Thyroid gland (tissue), 4 donors: ENCODE measurements at regions not wholly inside any gene's neighbourhood (a gene's known extent, or its start where the extent isn't known, plus 50 kb on each side); places are given as distances from the start of the nearest gene placed in this dataset.
"Not testable (repeated sequence)": the region's sequence is repeated elsewhere in the genome, so short reads cannot be mapped to it uniquely, and the experiment has no call there.

ENCODE experiments used
- DNase-seq, 2 donors: peaks; one replicate each; pipeline ENCODE4 v3.0.0-alpha.2; 2019
- H3K27ac ChIP-seq, 3 donors: fragments of 200-600 bp; sonication (generic); 1 replicate in 2 of 3; 2 replicates in 1 of 3; pipeline ENCODE4 v1.5.1; 2016 to 2019; ENCODE audit warnings: mild to moderate bottlenecking in 1 of 3, moderate library complexity in 1 of 3
- H3K27me3 ChIP-seq: fragments of 200-600 bp; sonication (generic); one replicate; pipeline ENCODE4 v1.5.1; 2019
- H3K36me3 ChIP-seq, 2 donors: fragments of 200-600 bp; sonication (generic); one replicate each; pipeline ENCODE4 v1.5.1; 2016 to 2019
- H3K4me1 ChIP-seq, 2 donors: fragments of 200-600 bp; sonication (generic); one replicate each; pipeline ENCODE4 v1.5.1; 2017 to 2019
- H3K4me3 ChIP-seq, 3 donors: fragments of 200-600 bp; sonication (generic); replicated peaks in 1 of 3; 1 replicate in 2 of 3; 2 replicates in 1 of 3; pipeline ENCODE4 v1.5.1; 2016; ENCODE audit warnings: mild to moderate bottlenecking in 1 of 3
- H3K9me3 ChIP-seq: fragments of 200-600 bp; sonication (generic); one replicate; pipeline ENCODE4 v1.5.1; 2017
- CTCF ChIP-seq, 6 experiments: fragments of 200-600 bp in 3 of 6; fragments of 450-650 bp in 3 of 6; sonication (generic) in 3 of 6; IDR thresholded peaks; one replicate each; pipeline ENCODE4 v1.5.1; 2016 to 2019; ENCODE audit warnings: antibody characterized with exemption in 6 of 6, mild to moderate bottlenecking in 2 of 6, inconsistent platforms in 1 of 6, moderate library complexity in 1 of 6
- POLR2A ChIP-seq, 2 donors: fragments of 450-650 bp; IDR thresholded peaks; one replicate each; pipeline ENCODE4 v1.6.1; 2017; ENCODE audit warnings: antibody characterized with exemption in 2 of 2, mild to moderate bottlenecking in 2 of 2, moderate library complexity in 1 of 2
- WGBS, 2 donors: methylation state at CpG; one replicate each; pipeline ENCODE4 v1.1.5; 2017; 5-methylcytosine and 5-hydroxymethylcytosine counted together
- intact Hi-C: fragments of 100-400 bp; cut with DNase I; formaldehyde crosslinking; loops from one replicate; pipeline ENCODE4 v1.15.1; 2023

DNA sequence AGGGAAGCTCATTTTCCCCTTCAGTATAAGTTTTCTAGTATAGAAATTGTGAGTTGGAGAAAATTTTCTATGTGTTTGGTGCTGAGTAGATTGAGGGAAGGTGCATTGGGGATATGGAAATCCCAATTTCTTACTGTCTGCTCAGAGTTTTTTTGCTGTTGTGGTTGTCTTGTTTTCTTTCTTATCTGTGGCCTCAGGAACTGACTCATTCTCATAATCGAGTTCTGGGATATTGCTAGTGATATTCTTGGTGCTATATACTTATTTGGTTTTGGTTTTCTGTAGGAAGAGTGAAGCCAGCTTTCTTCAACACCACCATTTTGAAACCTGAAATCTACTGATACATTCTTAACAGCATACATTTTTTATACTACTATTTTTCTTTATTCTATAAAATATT, 869.2 kb downstream of the DIPK2A start:
- no peaks in the 10 kb centered on the region for H3K4me1 ChIP-seq
- no peak for DNase-seq
- TF ChIP-seq CTCF (IDR thresholded peaks at IDR 0.05), result no peak
- no peak for TF ChIP-seq POLR2A (IDR thresholded peaks at IDR 0.05)
- no peak overlapping the region for H3K27ac ChIP-seq
- no peaks in the 10 kb centered on the region for H3K27me3 ChIP-seq
- H3K9me3 ChIP-seq, result no peaks in the 10 kb centered on the region
- WGBS, 2 donors, result 59 to 78% methylated on average over 1 of the region's 1 CpG
- no peaks in the 10 kb centered on the region for H3K36me3 ChIP-seq
- intact Hi-C loops, result no loop called here
- H3K4me3 ChIP-seq, result no peak overlapping the region

GRCh38 chr3:144843099-144843498, 871.5 kb downstream of the DIPK2A start:
- DNase-seq, result no peak
- no peaks in the 10 kb centered on the region for H3K9me3 ChIP-seq
- TF ChIP-seq POLR2A (IDR thresholded peaks at IDR 0.05) (no peak), CTCF (IDR thresholded peaks at IDR 0.05) (no peak)
- H3K4me3 ChIP-seq, result no peak overlapping the region
- H3K27ac ChIP-seq, result no peak overlapping the region
- WGBS, 2 donors, result 85 to 92% methylated on average over 8 of the region's 8 CpGs
- no peaks in the 10 kb centered on the region for H3K36me3 ChIP-seq
- intact Hi-C loops, result no loop called here
- H3K4me1 ChIP-seq, result no peaks in the 10 kb centered on the region
- H3K27me3 ChIP-seq, result no peaks in the 10 kb centered on the region

DNA sequence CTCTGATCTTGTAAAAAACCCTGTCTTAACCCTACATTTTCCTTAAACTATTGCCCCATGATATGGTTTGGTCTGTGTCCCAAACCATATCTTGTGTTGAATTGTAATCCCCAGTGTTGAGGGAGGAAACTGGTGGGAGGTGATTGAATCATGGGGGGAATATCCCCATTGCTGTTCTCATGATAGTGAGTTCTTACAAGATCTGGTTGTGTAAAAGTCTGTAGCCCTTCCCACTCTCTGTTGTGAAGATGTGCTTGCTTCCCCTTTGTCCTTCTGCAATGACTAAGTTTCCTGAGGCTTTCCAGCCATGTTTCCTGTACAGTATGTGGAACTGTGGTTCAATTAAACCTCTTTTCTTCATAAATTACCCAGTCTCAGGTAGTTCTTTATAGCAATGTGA, 881.4 kb downstream of the DIPK2A start:
- no peak for TF ChIP-seq POLR2A (IDR thresholded peaks at IDR 0.05)
- no peak for TF ChIP-seq CTCF (IDR thresholded peaks at IDR 0.05)
- no peak for DNase-seq
- no peaks in the 10 kb centered on the region for H3K9me3 ChIP-seq
- H3K27me3 ChIP-seq, result no peaks in the 10 kb centered on the region
- no peak overlapping the region for H3K4me3 ChIP-seq
- H3K36me3 ChIP-seq, result no peaks in the 10 kb centered on the region
- no peak overlapping the region for H3K27ac ChIP-seq
- no peaks in the 10 kb centered on the region for H3K4me1 ChIP-seq
- intact Hi-C loops, result no loop called here

DNA sequence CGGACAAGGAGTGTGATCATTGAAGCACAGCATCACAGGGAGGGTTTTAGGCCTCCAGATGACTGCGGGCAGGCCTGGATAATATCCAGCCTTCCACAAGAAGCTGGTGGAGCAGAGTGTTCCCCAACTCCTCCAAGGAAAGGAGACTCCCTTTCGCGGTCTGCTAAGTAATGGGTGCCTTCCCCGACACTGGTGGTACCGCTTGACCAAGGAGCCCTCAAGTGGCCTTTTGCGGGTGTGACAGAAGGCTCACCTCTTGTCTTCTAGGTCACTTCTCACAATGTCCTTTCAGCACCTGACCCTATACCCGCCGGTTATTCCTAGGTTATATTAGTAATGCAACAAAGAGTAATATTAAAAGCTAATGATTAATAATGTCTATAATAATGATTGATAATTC, 882.4 kb downstream of the DIPK2A start:
- H3K36me3 ChIP-seq, intact Hi-C loops, H3K9me3 ChIP-seq, H3K4me3 ChIP-seq, H3K27ac ChIP-seq, H3K4me1 ChIP-seq, H3K27me3 ChIP-seq, DNase-seq: not testable (repeated sequence)
- 88 to 93% methylated on average over 9 of the region's 9 CpGs for WGBS, 2 donors

- 87 to 94% methylated on average over 3 of the region's 3 CpGs for WGBS, 2 donors
- TF ChIP-seq CTCF (IDR thresholded peaks at IDR 0.05) (no peak), POLR2A (IDR thresholded peaks at IDR 0.05) (no peak)
Observed at GRCh38 chr3:144859161-144859560, 887.5 kb downstream of the DIPK2A start.

GRCh38 chr3:144864646-144865045, 893.0 kb downstream of the DIPK2A start:
- no peaks in the 10 kb centered on the region for H3K9me3 ChIP-seq
- H3K4me3 ChIP-seq, result no peak overlapping the region
- intact Hi-C loops, result no loop called here
- H3K4me1 ChIP-seq, result peaks cover 0 to 4% of the 10 kb centered on the region in 2 donors
- H3K27me3 ChIP-seq, result no peaks in the 10 kb centered on the region
- H3K27ac ChIP-seq, result no peak overlapping the region
- WGBS, 2 donors, result 72 to 80% methylated on average over 2 of the region's 2 CpGs
- no peak for TF ChIP-seq CTCF (IDR thresholded peaks at IDR 0.05)
- no peak for TF ChIP-seq POLR2A (IDR thresholded peaks at IDR 0.05)
- DNase-seq, result no peak
- H3K36me3 ChIP-seq, result no peaks in the 10 kb centered on the region

More at GRCh38 chr3:144859161-144859560, 887.5 kb downstream of the DIPK2A start:
- no peaks in the 10 kb centered on the region for H3K36me3 ChIP-seq
- no peaks in the 10 kb centered on the region for H3K9me3 ChIP-seq
- no peak overlapping the region for H3K27ac ChIP-seq
- no peak overlapping the region for H3K4me3 ChIP-seq
- no peak for DNase-seq
- H3K4me1 ChIP-seq, result no peaks in the 10 kb centered on the region
- H3K27me3 ChIP-seq, result no peaks in the 10 kb centered on the region
- intact Hi-C loops, result no loop called here
